GM19324 (cell line): ENCODE measurements at regions not wholly inside any gene's neighbourhood (a gene's known extent, or its start where the extent isn't known, plus 50 kb on each side); places are given as distances from the start of the nearest gene placed in this dataset.

Experiments
- ATAC-seq: cut with Tn5 transposase; IDR thresholded peaks from one replicate; pipeline ENCODE4 v1.9.1; 2021; ENCODE audit warnings: mild to moderate bottlenecking, moderate library complexity; ENCODE audit not compliant: unreplicated experiment, low FRiP score

DNA sequence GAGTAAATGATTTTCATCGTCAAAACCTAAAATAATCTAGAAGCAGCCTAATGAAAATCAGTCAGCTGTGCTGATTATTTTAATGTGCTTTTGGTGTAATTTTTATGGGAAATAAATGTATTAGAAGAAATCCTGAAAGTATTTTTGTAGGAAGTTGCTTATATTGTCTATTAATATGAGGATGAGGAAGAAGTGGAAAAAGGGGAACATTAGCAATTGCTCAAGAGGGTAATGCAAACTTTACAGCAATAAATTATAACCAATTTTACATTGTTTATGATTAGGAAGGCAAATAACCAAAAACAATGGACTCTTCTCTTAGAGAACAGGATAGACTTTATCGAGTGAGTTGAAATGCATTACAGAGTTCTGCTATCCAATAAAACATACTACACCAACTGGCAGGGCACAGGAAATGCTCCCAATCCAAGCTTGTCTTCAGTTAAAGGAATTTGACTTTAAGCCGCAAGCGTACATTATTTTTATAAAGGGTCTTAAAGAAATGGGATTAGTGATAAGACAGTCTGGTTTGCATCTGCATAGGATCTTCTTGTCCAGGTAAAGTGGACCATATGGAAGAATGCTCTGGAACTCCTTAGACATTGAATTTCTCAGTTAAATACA is 374.8 kb downstream of the PDGFC start:
- ATAC-seq = no peak

DNA sequence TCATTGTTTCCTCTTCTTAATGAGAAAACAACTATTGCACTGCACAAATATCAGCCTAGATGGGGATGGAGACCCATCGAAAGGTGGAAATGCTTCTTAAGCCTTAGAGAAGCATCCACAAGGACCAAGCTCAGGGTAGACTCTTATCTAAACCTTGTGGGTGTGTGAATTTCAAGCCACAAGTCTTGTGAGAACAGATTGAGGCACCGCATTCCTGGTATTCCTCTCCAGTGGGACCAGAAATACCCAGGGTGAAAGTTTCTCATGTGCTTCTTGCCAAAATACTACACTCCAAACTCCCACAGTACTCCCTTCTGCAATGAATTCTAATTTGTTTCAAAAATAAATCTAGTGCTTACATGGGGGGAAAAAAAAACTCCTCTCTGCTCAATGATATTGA is 375.6 kb downstream of the PDGFC start:
- ATAC-seq = no peak

DNA sequence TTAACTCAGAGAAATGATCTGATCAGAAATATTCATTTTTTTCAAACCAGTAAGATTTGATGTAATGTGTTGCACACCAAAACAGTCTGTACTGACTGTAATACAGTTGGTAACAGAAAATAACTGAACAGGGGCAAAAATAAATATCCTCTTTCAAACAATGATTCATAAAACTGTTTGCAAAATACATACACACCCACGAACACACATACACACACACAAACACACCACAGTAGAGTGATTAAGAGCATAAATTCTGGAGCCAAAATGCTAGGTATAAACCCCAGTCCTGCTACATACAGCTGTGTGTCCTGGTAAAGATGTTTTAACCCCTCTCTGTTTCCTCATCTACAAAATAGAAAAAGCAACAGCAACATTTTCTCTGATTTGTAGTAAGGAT is 376.6 kb downstream of the PDGFC start:
- ATAC-seq = no peak

DNA sequence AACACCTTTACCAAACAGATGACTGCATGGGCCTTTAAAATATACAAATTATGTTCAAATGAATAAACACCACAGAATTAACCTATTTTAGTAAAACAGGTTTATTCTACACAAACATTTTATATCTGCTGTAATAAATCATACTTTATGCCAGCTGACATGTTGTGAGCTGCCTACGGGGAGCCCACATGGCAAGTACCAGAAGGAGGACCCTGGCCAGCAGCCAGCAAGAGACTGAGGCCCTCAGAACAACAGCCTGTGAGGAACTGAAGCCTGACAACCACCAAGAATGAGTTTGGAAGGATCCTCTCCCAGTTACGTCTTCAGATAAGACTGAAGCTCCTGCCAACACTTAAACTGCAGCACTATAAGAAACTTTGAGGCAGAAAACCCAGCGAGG is 377.0 kb downstream of the PDGFC start:
- ATAC-seq = no peak

DNA sequence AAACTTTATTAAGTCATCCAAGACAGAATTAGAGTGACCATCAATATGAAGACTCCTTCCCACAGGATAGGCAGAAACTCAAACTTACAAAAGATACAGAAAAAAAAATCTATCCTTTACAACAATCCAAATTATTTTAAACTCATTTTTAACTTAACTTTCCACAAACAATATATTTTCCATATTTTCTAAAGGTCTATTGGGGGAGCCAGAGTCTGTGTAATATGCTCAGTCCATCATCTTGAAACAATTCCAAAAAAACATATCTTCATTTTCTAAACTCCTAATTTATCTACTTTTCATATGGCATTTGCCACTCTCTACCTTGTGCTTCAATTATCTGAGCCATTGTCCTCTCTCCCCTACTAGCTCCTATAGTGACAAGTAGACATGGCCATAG is 378.1 kb downstream of the PDGFC start:
- ATAC-seq = no peak

DNA sequence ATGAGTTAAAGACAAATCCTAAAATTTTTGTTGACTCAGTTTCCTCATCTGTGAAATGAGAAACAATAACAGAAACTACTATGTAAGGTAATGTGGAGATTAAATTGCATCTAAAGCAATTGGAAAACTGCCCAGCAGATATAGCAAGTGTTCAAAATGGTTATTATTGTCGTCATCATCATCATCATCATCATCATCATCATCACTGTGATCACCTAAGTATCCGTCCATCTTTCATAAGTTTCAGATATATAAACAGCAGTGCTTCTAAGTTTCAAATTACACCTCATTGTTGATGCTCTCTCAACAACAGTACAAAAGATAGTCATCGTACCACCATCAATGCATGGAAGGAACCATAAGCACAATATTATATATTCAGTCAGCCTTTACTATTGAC is 379.9 kb downstream of the PDGFC start:
- no peak for ATAC-seq

DNA sequence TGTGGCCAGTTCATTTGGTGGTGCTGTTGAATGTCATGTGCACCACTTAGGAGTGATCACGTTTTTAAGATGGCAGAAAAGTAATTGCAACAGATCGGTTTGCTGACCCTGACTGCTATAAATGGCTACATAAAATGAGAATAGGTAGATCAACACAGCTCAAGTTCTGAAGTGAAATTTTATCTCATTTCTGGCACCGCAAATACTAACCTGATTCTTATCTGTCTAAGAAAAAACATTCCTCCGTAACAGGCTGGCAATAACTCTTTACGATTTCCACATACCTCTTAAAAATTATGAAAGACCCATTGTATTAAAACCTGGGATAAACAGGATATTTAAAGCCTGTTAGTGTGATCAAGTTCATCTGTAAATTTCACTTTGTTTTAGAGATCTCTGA is 387.5 kb downstream of the PDGFC start:
- no peak for ATAC-seq

DNA sequence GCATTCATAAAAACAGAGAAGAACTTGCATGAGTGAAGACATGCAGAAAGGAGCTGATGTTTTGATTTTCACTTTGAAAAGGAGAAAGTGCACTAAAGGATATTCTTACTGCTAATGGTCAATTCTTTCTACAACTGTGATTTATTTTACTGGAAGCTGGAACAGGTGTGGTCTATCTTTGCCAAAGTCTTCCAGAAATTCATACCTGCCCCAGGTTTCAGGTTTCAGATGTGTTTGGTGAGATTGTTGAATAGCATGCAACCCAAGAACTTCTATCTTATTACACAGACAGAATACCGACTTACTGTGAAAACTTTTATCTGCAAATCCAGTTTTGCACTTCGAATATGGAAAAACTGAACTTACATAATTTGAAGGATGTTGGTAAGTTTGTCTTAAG is 388.3 kb downstream of the PDGFC start:
- ATAC-seq = no peak

DNA sequence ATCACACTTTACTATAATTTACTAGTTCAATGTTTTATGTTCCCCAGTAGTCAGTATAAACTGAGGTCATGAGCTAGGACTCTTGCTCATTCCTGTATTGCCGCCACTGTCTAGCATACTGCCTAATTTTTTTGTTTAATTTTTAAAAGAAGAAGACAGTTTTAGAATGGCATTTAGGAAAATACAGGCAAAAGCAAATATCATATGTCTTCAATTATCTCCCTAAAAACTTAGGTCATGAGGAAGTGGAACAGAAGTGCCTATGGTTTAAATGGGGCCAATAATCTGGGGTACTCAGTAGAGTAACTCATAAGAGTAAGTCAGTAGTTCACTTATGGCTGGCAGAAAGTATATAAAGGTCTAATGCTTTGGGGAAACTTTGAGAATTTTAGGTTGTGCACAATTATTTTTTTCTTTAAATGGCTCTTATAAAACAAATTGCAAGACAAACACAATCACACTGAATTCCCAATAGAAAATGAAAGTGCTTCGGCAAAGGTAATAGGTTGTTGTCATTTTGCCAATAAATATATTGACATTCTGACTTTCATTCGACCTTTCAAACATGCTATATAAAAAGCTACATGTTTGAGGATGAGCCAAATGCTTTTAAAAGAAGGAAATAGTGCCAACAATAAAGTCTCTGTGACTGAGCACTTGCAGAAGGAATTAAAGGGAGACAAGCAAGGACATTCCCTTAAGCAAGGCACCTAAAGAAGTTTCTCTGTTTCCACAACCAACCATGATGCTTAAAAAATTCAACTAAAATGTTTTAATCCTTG is 390.1 kb downstream of the PDGFC start:
- no peak for ATAC-seq

DNA sequence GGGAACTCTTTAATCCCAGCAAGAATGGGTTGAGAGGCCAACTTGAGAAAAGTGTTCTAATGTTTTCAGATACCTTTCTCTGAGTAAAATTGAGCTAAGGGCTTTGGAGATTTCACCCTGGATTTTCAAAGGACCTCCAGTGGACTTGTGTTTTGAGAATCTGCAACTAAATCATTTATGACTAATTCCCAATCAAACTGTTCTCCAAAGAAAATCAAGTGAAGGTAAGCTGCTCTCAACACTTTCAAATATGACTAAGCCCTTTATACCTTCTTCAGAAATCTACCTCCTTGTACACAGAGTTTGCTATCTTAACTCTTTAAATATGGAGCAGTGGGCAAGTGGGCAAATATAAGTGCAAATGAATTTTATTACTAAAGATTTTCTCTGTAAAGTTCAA is 392.9 kb downstream of the PDGFC start:
- ATAC-seq = no peak

DNA sequence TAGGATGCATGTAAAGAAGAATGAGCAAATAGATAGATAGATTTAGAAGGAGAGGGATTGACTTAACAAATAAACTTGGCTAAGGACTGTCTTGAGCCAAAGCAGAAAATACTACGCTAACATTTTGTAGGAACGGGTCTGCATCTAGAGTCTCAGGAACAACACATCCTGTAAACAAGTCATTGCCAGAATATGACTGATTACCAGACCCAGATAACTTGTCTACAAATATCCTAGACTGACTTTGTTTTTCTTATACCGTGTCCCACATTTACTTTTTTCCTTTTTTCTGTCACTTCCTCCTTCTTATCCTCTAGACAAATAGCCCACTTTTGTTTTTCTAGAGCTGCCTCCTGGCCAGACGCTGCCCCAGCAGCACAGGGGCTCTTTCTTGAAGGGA is 393.6 kb downstream of the PDGFC start:
- ATAC-seq = no peak

DNA sequence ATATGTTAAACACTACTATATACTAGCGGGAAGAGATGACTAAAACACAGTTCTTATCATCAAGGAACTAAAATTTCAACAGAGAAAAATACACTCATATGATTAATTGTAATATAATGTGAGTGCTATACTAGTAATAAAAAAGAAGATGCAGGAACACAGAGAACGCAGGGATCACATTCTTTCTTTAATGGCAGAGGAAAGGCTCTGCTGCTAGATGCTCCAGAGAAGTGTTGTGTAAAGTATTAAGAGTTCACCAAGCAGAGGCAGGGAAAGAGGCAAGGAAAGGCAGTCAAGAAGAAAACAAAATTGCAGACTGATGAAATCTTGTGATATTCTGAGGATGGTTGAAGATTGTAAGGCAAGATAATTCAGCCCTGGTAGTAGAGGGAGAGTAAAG is 394.7 kb downstream of the PDGFC start:
- no peak for ATAC-seq

DNA sequence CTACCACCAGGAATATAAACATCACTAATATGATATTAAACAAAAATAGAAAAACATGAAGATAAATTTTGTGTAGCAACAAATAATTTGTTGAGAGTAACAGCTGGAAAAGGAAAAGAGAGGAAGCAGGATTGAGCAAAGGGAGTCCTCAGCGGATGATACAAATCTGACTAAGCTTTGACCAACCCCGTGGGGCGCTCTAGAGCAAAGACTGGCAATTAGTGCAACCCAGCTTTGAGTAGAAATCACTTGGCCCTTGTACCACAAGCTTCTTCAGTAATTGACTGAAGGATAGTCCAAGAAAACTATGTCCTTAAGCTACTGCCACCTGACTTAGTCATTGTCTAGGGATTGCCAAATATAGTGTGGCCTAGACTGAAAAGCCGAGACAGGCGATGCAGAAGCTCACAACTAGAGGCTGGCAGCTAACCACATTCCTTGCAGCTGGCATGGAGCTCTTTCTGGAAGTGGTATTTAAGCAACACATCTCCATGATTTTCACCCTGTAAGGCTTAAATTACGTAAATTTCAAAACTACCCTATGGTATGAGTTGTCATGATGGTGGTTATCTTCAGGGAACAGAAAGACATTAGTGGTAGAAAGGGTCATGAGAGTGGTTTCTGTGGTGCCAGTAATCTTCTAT is 396.0 kb downstream of the PDGFC start:
- ATAC-seq = no peak

DNA sequence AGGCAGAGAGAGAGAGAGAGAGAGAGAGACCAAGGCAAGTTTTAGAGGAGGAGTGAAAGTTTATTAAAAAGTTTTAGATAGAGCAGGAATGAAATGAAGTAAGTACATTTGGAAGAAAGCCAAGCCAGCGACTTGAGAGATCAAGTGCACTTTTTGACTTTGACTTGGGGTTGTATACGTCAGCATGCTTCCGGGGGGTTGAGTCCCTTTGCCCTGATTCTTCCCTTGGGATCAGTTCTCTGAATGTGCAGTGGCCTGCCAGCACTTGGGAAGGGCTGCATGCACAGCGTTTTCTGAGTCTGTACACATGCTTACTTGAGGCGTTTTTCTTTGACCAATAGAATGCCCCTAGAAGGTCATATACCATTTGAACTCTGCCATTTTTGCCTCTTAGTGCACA is 400.5 kb downstream of the PDGFC start:
- ATAC-seq = no peak

DNA sequence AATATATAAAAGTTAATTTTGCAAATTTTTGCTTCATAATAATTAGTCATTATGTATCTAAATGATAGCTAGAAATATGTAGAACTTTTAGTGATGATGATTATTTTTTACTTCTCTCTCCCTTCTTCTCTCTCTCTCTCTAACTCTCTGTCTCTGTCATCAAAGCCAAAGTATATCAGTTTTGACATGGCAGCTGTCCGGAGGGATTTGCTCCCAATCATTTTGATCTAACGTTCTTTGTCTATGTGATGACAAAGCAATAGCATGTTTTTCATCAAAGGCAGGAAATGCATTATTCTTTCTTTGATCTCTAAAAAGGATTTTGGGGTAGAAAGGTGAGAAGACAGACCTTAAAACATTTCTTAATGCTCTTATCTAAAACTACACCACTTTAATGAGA is 402.1 kb downstream of the PDGFC start:
- ATAC-seq = no peak

DNA sequence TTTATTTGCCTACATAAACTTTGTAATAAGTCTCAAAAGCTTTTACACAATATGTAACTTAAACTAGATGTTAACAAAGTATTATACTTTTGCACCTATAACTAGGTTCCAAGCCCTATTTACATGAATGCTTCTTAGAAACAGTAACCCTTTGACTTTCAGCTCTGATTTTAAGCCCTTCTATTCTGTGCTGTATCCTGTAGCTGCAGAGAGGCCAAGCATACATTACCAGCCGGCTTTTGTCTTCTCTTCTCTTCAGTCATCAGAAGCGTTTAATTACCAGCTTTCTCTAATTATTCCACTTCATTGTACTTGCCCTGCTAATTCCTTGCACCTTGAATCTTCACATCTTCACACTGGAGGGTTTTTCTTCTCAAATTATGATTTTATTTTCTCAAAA is 403.1 kb downstream of the PDGFC start:
- no peak for ATAC-seq

DNA sequence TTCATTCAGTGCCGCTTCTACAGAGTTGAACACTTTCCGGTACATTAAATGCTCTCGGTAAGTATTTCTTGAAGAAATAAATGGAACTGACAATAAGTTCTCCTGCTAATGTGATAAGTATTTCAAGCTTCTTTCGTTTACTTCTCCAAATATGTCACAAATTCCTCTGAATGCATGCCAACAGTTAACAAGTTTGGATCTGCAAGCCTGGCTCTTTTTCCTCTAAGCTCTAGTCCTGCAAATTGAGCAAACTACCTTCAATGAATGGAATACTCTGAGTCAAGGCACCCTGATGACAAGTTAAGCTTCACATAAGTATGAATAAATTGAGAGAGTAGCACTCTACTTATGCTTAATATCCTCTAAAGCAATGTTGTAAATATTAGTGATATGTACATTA is 403.6 kb downstream of the PDGFC start:
- ATAC-seq = no peak

DNA sequence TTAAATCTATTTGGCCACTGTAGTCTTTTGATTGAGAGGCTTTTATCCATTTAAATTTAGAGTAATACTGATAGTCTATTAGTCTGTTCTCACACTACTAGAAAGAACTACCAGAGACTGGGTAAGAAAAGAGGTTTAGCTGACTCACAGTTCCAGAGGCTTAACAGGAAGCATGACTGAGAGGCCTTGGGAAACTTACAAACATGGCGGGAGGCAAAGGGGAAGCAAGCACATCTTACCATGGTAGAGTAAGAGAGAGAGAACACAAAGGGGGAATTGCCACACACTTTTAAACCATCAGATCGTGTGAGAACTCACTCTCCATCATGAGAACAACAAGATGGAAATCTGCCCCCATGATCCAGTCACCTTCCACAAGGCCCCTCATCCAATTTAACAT is 410.9 kb downstream of the PDGFC start:
- ATAC-seq = no peak

DNA sequence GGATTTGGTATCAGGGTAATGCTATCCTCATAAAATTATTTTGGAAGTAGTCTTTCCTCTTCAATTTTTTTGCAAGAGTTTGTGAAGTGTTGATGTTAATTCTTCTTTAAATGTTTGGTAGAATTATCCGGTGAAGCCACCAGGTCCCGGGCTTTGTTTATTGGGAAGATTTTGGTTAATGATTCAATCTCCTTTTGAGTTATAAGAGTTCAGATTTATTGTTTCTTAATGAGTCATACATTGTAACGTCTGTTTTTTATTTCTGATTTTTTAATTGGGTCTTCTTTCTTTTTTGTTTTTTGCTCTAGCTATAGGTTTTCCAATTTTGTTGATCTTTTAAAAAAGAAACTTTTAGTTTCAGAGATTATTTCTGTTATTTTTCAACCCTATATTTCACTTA is 412.3 kb downstream of the PDGFC start:
- ATAC-seq = no peak

DNA sequence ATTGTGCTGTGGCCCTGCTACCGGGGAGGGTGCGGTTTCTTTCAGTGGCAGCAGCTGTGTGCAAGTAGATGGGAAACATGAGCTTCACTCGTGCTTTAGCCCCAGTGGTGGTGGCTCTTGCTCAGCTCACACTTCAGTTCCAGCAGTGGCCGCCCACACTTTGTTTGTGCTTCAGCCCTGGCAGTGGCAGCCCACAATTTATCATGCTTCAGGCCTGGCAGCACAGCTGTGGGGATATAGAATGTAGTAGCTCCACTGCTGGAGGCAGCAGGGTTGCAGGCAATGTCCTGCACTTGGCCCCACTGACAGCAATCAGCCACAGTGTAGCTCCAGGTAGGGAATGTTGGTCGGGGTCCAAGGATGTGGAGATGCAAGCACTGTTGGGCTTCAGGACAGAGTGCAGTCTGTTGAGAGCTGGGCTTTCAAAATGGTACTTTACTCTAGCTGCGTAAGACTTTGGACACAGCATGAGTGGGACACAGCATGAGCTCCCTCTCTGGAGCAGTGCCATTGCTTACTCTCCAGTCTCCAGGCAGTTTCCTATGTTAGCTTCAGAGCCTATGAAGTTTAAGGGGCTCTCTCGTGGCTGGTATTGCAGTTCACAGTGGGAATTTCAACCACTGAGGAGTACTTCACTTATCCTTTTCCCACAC is 413.1 kb downstream of the PDGFC start:
- ATAC-seq = no peak

DNA sequence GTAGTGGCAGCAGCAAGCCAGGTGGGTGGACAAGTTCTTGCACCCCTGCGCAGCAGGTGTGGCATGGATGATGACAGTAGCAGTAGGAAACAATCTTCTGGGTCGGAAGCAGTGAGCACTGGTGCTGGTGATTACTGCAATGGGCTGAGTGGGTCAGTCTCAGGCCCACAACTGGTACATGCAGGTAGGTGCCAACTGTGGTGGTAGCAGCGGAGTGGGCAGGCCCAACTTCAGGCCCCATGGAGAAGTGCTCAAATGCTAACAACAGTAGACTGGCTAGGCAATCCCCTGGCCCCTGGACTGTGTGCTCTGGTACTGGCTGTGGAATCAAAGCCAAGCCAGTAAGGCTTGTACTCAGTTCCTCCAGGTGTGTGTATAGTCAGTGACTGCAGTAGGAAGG is 413.7 kb downstream of the PDGFC start:
- ATAC-seq = no peak

DNA sequence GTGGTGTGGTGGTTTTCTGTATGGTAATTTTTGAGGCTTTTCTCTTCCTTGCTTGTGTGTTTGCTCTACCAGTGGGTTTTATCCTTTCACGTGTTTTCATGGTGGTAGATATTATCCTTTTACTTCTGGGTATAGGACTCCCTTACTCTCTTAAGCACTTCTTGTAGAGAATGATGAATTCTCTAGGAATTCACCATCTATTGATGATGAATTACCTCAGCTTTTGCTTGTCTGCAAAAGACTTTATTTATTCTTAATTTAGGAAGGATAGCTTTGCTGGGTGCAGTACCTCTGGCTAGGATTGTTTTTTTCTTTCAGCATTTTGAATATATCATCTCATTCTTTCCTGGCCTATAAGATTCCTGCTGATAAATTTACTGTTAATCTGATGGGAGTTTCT is 415.3 kb downstream of the PDGFC start:
- no peak for ATAC-seq
